Mesendoderm (in vitro differentiated cells): ENCODE measurements at regions not wholly inside any gene's neighbourhood (a gene's known extent, or its start where the extent isn't known, plus 50 kb on each side); places are given as distances from the start of the nearest gene placed in this dataset.
"Not testable (repeated sequence)": the region's sequence is repeated elsewhere in the genome, so short reads cannot be mapped to it uniquely, and the experiment has no call there.

Experiments used
- DNase-seq: peaks from one replicate; pipeline ENCODE4 v3.0.0; 2013
- H2AK5ac ChIP-seq: 2 replicates; pipeline ENCODE4 v1.6.1; 2013; ENCODE audit warnings: low read length, inconsistent platforms
- H2BK120ac ChIP-seq: 2 replicates; pipeline ENCODE4 v1.6.1; 2013; ENCODE audit warnings: low read depth, mild to moderate bottlenecking, low read length, moderate library complexity, mixed read lengths
- H2BK15ac ChIP-seq: replicated peaks from 2 replicates; pipeline ENCODE4 v1.6.1; 2013; ENCODE audit warnings: low read depth, mild to moderate bottlenecking, moderate library complexity
- H2BK5ac ChIP-seq: 2 replicates; pipeline ENCODE4 v1.6.1; 2013; ENCODE audit warnings: low read length, inconsistent platforms
- H3K18ac ChIP-seq: 2 replicates; pipeline ENCODE4 v1.6.1; 2013; ENCODE audit warnings: mild to moderate bottlenecking, low read length, mixed read lengths
- H3K23ac ChIP-seq: one replicate; pipeline ENCODE4 v1.6.1; 2013; ENCODE audit warnings: low read length
- H3K27ac ChIP-seq: 2 replicates; pipeline ENCODE4 v1.5.1; 2013; ENCODE audit warnings: low read depth, mild to moderate bottlenecking, inconsistent platforms, low read length, moderate library complexity
- H3K27me3 ChIP-seq: 2 replicates; pipeline ENCODE4 v1.6.1; 2013; ENCODE audit warnings: low read length, control low read depth, mild to moderate bottlenecking, inconsistent platforms; ENCODE audit not compliant: insufficient read depth, poor library complexity
- H3K36me3 ChIP-seq: 2 replicates; pipeline ENCODE4 v1.6.1; 2013; ENCODE audit warnings: low read length, inconsistent platforms; ENCODE audit not compliant: control insufficient read depth, insufficient read depth
- H3K4ac ChIP-seq: one replicate; pipeline ENCODE4 v1.6.1; 2013; ENCODE audit warnings: low read depth, mild to moderate bottlenecking, low read length, moderate library complexity
- H3K4me1 ChIP-seq: 2 replicates; pipeline ENCODE4 v1.6.1; 2013; ENCODE audit warnings: low read depth, low read length, inconsistent platforms; ENCODE audit not compliant: control insufficient read depth
- H3K4me2 ChIP-seq: 2 replicates; pipeline ENCODE4 v1.6.1; 2013; ENCODE audit warnings: low read length
- H3K4me3 ChIP-seq: 2 replicates; pipeline ENCODE4 v1.5.1; 2013; ENCODE audit warnings: mild to moderate bottlenecking, low read length
- H3K56ac ChIP-seq: one replicate; pipeline ENCODE4 v1.6.1; 2013; ENCODE audit warnings: low read length
- H3K79me1 ChIP-seq: 2 replicates; pipeline ENCODE4 v1.6.1; 2013; ENCODE audit warnings: low read length, inconsistent platforms
- H3K79me2 ChIP-seq: 2 replicates; pipeline ENCODE4 v1.6.1; 2013; ENCODE audit warnings: mild to moderate bottlenecking, low read length; ENCODE audit not compliant: control insufficient read depth, insufficient read depth
- H3K9ac ChIP-seq: 2 replicates; pipeline ENCODE4 v1.6.1; 2013; ENCODE audit warnings: low read length, inconsistent platforms
- H4K5ac ChIP-seq: one replicate; pipeline ENCODE4 v1.6.1; 2013; ENCODE audit warnings: low read length
- H4K8ac ChIP-seq: one replicate; pipeline ENCODE4 v1.6.1; 2013; ENCODE audit warnings: low read depth, mild to moderate bottlenecking, control low read depth, low read length, moderate library complexity
- WGBS: extraction: QIAGEN DNeasy Blood & Tissue Kit; methylation state at CpG from one replicate; pipeline ENCODE4 v1.1.7; 2013; ENCODE audit warnings: low lambda C conversion rate, missing lambda C conversion rate; ENCODE audit not compliant: insufficient coverage; ENCODE audit errors: extremely low coverage; 5-methylcytosine and 5-hydroxymethylcytosine counted together

DNA sequence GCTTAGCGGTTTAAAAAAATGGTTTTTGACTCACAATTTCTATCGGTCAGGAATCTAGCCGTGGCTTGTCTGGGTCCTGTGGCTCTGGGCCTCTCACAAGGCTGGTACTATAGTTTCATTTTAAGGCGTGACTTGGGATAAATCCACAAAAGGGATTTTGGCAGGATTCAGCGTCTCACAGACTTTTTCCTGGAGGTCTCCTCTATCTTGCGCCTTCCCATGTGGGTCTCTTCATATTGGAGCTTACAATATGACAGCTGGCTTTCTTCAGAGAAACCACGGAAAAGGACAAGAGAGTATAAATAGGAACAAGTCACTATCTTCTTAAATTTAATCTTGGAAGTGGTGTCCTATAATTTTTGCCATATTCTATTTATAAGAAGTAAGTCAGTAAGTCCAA is 250.5 kb downstream of the DSC3 start:
- Histone ChIP-seq H3K36me3 (no peaks in the 10 kb centered on the region), H3K79me1 (no peaks in the 10 kb centered on the region), H2BK5ac (no peak overlapping the region), H3K23ac (no peak overlapping the region), H2AK5ac (no peak overlapping the region), H3K4me1 (no peaks in the 10 kb centered on the region), H3K4ac (no peak overlapping the region), H3K56ac (no peak overlapping the region), H3K27me3 (no peaks in the 10 kb centered on the region), H3K18ac (peak overlapping the region; percentile 39), H3K9ac (no peak overlapping the region), H3K4me3 (no peak overlapping the region), H4K5ac (no peak overlapping the region), H2BK15ac (no peak overlapping the region), H3K79me2 (no peaks in the 10 kb centered on the region), H3K4me2 (no peak overlapping the region), H4K8ac (no peak overlapping the region), H3K27ac (no peak overlapping the region), H2BK120ac (no peak overlapping the region)
- no peak for DNase-seq
- no CpG with 5 or more reads among the region's 7 CpGs for WGBS

DNA sequence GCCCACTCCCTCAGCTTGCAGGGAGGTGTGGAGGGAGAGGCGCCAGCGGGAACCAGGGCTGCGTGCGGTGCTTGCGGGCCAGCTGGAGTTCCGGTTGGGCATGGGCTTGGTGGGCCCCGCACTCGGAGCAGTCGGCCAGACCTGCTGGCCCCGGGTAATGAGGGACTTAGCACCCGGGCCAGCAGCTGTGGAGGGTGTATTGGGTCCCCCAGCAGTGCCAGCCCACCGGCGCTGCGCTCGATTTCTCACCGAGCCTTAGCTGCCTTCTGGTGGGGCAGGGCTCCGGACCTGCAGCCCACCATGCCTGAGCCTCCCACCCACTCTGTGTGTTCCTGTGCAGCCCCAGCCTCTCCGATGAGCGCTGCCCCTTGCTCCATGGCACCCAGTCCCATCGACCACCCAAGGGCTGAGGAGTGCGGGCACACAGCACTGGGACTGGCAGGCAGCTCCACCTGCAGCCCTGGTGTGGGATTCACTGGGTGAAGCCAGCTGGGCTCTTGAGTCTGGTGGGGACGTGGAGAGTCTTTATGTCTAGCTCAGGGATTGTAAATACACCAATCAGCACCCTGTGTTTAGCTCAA is 254.0 kb downstream of the DSC3 start:
- H2BK120ac ChIP-seq, H3K56ac ChIP-seq, H2BK15ac ChIP-seq, H2BK5ac ChIP-seq, H3K9ac ChIP-seq, H3K18ac ChIP-seq, H4K8ac ChIP-seq, H3K79me2 ChIP-seq, DNase-seq, H3K4ac ChIP-seq, H3K79me1 ChIP-seq, H2AK5ac ChIP-seq, H3K23ac ChIP-seq, H3K4me2 ChIP-seq, H3K4me3 ChIP-seq, H4K5ac ChIP-seq, H3K27me3 ChIP-seq, H3K36me3 ChIP-seq, H3K27ac ChIP-seq, H3K4me1 ChIP-seq: not testable (repeated sequence)
- no CpG with 5 or more reads among the region's 22 CpGs for WGBS

DNA sequence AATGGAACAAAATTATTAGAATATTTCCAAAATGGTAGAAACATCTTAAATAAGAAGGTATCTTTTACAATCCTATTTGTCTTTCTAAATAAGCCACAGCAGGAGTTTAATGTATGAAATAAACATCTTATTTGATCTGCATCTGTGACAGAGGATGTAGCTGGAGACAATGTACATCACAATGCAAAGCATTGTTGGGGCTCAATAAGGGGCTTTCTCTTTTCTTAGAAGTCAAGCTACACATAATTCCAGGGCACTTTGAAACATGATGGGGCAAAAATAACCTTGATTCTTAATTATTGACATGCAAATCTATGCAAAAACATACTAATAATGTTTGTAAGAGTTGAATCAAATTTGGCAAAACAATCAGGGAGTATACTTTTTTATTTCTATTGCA is 255.1 kb downstream of the DSC3 start:
- Histone ChIP-seq H3K79me2 (no peaks in the 10 kb centered on the region), H2BK5ac (no peak overlapping the region), H4K5ac (no peak overlapping the region), H3K4me2 (no peak overlapping the region), H3K56ac (no peak overlapping the region), H3K27me3 (no peaks in the 10 kb centered on the region), H3K36me3 (no peaks in the 10 kb centered on the region), H3K4ac (no peak overlapping the region), H2BK120ac (no peak overlapping the region), H3K27ac (no peak overlapping the region), H2AK5ac (no peak overlapping the region), H3K4me3 (no peak overlapping the region), H3K9ac (no peak overlapping the region), H3K18ac (no peak overlapping the region), H3K23ac (no peak overlapping the region), H4K8ac (no peak overlapping the region), H2BK15ac (no peak overlapping the region), H3K4me1 (no peaks in the 10 kb centered on the region), H3K79me1 (no peaks in the 10 kb centered on the region)
- no peak for DNase-seq

DNA sequence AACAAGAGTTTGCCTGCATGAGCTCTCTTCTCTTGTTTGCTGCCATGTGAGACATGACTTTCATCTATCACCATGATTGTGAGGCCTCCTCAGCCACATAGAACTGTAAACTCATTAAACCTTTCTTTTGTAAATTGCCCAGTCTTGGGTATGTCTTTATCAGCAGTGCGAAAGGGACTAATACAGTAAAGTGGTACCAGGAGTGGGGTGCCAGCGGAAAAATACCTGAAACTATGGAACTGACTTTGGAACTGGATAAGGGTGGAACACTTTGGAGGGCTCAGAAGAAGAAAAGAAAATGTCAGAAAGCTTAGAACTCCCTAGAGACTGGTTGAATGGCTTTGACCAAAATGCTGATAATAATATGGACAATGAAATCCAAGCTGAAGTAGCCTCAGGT is 260.9 kb downstream of the DSC3 start:
- Histone ChIP-seq H3K4me2 (no peak overlapping the region), H3K27ac (no peak overlapping the region), H3K18ac (no peak overlapping the region), H3K9ac (no peak overlapping the region), H4K5ac (no peak overlapping the region), H3K4me1 (no peaks in the 10 kb centered on the region), H2BK5ac (no peak overlapping the region), H3K56ac (no peak overlapping the region), H4K8ac (no peak overlapping the region), H3K36me3 (no peaks in the 10 kb centered on the region), H3K4me3 (no peak overlapping the region), H2AK5ac (no peak overlapping the region), H3K79me1 (no peaks in the 10 kb centered on the region), H2BK15ac (no peak overlapping the region), H3K4ac (no peak overlapping the region), H2BK120ac (no peak overlapping the region), H3K79me2 (no peaks in the 10 kb centered on the region), H3K23ac (no peak overlapping the region), H3K27me3 (no peaks in the 10 kb centered on the region)
- DNase-seq, result no peak
- WGBS, result no CpG with 5 or more reads among the region's 2 CpGs

DNA sequence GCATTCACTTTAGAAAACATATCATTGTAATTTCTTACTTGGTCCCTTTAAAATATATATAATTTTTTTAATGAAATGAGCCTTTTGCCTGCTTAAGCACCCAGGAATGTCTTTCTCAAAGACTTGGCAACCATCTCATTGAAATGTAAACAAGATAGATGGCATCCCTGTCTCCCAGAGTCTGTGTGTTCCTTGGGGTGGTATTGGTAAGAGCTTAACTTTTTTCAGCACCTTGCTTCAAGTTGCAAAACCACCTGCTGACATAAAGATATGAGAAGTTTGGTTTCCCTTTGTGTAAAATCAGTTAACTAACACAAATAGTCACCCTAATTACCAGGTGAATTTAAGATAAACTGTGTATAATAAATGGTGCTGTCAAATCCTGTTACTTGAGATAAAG is 266.9 kb downstream of the DSC3 start:
- no peaks in the 10 kb centered on the region for H3K79me1 ChIP-seq
- H3K56ac ChIP-seq, result no peak overlapping the region
- no peak overlapping the region for H4K8ac ChIP-seq
- no peak overlapping the region for H3K18ac ChIP-seq
- H2BK120ac ChIP-seq, result no peak overlapping the region
- no peak overlapping the region for H4K5ac ChIP-seq
- H3K27ac ChIP-seq, result no peak overlapping the region
- H3K9ac ChIP-seq, result no peak overlapping the region
- H3K4me3 ChIP-seq, result no peak overlapping the region
- H3K23ac ChIP-seq, result no peak overlapping the region
- no peak overlapping the region for H3K4me2 ChIP-seq
- H3K4me1 ChIP-seq, result no peaks in the 10 kb centered on the region
- peak; percentile 86 for DNase-seq
- H2BK5ac ChIP-seq, result no peak overlapping the region
- H2BK15ac ChIP-seq, result no peak overlapping the region
- no peak overlapping the region for H2AK5ac ChIP-seq
- H3K27me3 ChIP-seq, result no peaks in the 10 kb centered on the region
- no peak overlapping the region for H3K4ac ChIP-seq
- no peaks in the 10 kb centered on the region for H3K36me3 ChIP-seq
- no peaks in the 10 kb centered on the region for H3K79me2 ChIP-seq

DNA sequence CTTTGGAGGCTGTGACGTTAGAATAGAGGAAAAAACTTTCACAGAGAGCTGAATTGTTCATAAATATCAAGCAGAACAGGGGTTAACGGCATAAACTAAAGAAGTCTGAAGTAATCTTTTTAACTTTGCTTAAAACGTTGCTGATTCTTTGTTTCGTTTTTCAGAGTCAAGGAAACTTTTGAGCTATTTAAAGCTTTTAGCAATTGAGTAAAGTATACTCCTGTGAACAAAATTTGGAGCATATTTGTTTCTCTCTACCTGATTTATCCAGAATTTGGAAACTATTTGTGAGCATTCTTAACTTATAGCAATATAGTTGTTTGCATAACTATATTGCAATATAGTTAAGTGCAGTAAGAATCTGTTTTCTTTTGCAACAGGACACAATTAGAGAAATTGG is 270.4 kb downstream of the DSC3 start:
- not testable (repeated sequence) for H3K56ac ChIP-seq, H3K36me3 ChIP-seq, H3K4me2 ChIP-seq, H2BK15ac ChIP-seq, H3K4me1 ChIP-seq, H3K23ac ChIP-seq, H3K4ac ChIP-seq, H3K9ac ChIP-seq, H2AK5ac ChIP-seq, H3K27ac ChIP-seq, H4K5ac ChIP-seq, H3K4me3 ChIP-seq, H3K79me2 ChIP-seq, H4K8ac ChIP-seq, H3K79me1 ChIP-seq, H3K27me3 ChIP-seq, H2BK120ac ChIP-seq, H2BK5ac ChIP-seq, H3K18ac ChIP-seq
- no CpG with 5 or more reads among the region's 4 CpGs for WGBS
- peak; percentile 40 for DNase-seq
